ENCODE measurements at regions not wholly inside any gene's neighbourhood (a gene's known extent, or its start where the extent isn't known, plus 50 kb on each side); places are given as distances from the start of the nearest gene placed in this dataset.

DNA sequence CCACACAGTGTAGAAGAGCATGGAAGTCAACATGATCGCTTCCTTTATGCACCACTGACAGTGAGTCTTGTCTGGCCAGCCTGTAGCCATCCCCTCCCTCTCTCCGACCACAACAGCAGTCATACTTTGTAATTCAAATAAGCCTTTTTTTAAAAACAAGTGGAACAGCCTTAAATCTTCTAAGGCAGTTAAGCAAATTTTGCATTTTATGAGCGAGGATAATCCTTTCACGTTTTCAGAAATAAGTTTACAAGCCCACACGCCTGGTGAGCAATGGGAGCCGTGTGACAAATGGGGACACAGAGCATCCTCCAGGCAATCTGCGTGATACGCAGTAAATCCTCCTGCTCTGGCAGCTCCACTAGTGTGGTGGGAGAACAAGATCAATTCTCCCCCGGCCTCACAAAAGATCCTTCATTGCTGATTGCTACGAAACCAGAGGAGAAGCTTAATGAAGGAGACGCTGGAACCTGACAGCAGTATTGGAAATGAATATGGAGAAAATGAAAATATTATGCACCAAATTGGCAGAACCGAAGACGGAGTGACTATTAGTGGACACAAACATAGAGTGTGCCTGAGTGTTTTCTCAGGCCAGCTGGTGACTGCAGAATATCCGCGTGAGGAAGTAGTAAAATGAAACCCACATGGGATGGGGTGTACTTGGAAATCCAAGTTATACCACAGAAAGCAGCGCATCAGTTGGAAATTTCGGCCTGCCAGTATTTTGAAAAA, 104.2 kb upstream of the CDCA7L start:
- H2BK20ac ChIP-seq (ENCODE audit: low read depth, low read length, poor library complexity, severe bottlenecking), result no peak overlapping the region
- H3K4me1 Mint-ChIP-seq, result peaks cover 31 to 33% of the 10 kb centered on the region in 2 experiments
- no peak overlapping the region for H4K8ac ChIP-seq (replicated peaks; ENCODE audit: insufficient read length, low read depth, low read length)
- H3K9me3 ChIP-seq (ENCODE audit: control insufficient read depth, low read depth, low read length), result no peaks in the 10 kb centered on the region
- H2BK120ac ChIP-seq (ENCODE audit: low read depth, low read length, poor library complexity, severe bottlenecking), result no peak overlapping the region
- H4K91ac ChIP-seq (ENCODE audit: insufficient read length, low read depth, low read length), result no peak overlapping the region
- no peak overlapping the region for H3K18ac ChIP-seq (ENCODE audit: insufficient read length, low read depth, low read length)
- no peak overlapping the region for H2AFZ ChIP-seq (ENCODE audit: low read length)
- H3K36me3 Mint-ChIP-seq (ENCODE audit: insufficient read depth in 1 of 3, low read depth in 3 of 3), result peaks cover 0 to 12% (median 4%) of the 10 kb centered on the region in 3 experiments; a peak in 2 of 7 replicates
- H3K9ac ChIP-seq (ENCODE audit: extremely low read depth, insufficient read length, low read length), result no peak overlapping the region
- H3K4me1 ChIP-seq (ENCODE audit: insufficient read depth, low read length), result peaks cover 2% of the 10 kb centered on the region; the same call in 1 of the 2 replicates
- H2AK5ac ChIP-seq (ENCODE audit: insufficient read length, low read length), result no peak overlapping the region
- DNase-seq, result no peak
- peaks cover 5 to 6% of the 10 kb centered on the region in 2 experiments; a peak in 4 of 5 replicates for H3K9me3 Mint-ChIP-seq
- no peak overlapping the region for H2BK12ac ChIP-seq (ENCODE audit: insufficient read length, low read depth, low read length)
- TF ChIP-seq, protein P1, sequence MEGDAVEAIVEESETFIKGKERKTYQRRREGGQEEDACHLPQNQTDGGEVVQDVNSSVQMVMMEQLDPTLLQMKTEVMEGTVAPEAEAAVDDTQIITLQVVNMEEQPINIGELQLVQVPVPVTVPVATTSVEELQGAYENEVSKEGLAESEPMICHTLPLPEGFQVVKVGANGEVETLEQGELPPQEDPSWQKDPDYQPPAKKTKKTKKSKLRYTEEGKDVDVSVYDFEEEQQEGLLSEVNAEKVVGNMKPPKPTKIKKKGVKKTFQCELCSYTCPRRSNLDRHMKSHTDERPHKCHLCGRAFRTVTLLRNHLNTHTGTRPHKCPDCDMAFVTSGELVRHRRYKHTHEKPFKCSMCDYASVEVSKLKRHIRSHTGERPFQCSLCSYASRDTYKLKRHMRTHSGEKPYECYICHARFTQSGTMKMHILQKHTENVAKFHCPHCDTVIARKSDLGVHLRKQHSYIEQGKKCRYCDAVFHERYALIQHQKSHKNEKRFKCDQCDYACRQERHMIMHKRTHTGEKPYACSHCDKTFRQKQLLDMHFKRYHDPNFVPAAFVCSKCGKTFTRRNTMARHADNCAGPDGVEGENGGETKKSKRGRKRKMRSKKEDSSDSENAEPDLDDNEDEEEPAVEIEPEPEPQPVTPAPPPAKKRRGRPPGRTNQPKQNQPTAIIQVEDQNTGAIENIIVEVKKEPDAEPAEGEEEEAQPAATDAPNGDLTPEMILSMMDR (conservative IDR thresholded peaks at IDR 0.05), result no peak
- H3K56ac ChIP-seq (ENCODE audit: insufficient read length, low read depth, low read length), result no peak overlapping the region
- no peak overlapping the region for H2BK15ac ChIP-seq (ENCODE audit: low read depth, low read length)
- no peak overlapping the region for H3K4me3 Mint-ChIP-seq
- no peak overlapping the region for H3K23ac ChIP-seq (ENCODE audit: insufficient read length, low read depth, low read length)
- H3K4me2 ChIP-seq (ENCODE audit: insufficient read depth, insufficient read length, low read length), result no peak overlapping the region
- no peaks in the 10 kb centered on the region; the same call in 1 of the 2 replicates for H3K27me3 Mint-ChIP-seq (ENCODE audit: low read depth)
- H2BK5ac ChIP-seq (ENCODE audit: insufficient read length, low read length), result no peak overlapping the region
- no peak overlapping the region for H4K5ac ChIP-seq (ENCODE audit: insufficient read length, low read depth, low read length)
- H3K79me2 ChIP-seq (ENCODE audit: insufficient read depth, low read length), result no peaks in the 10 kb centered on the region
- H3K23me2 ChIP-seq (ENCODE audit: insufficient read length, low read depth, low read length, poor library complexity, severe bottlenecking), result no peaks in the 10 kb centered on the region
- H3K27me3 ChIP-seq (ENCODE audit: insufficient read depth, low read length), result no peaks in the 10 kb centered on the region
- no peaks in the 10 kb centered on the region for H4K20me1 ChIP-seq (ENCODE audit: control insufficient read depth, insufficient read depth, insufficient read length)
- no peaks in the 10 kb centered on the region for H3K79me1 ChIP-seq (ENCODE audit: insufficient read depth, low read depth, low read length, poor library complexity, severe bottlenecking)
- H3K27ac Mint-ChIP-seq, result peak overlapping the region in 2 of 3 experiments; percentile 17 to 45; a peak in 2 of 7 replicates
- H3K27ac ChIP-seq (ENCODE audit: insufficient read length, low read depth, low read length), result no peak overlapping the region
- no peak overlapping the region for H3K14ac ChIP-seq (ENCODE audit: insufficient read depth, low read length)
- no peak overlapping the region for H3K4ac ChIP-seq (ENCODE audit: low read depth, low read length)
- WGBS (ENCODE audit: extremely low coverage, insufficient read length, low lambda C conversion rate), result no CpG with 5 or more reads among the region's 17 CpGs
- H3T11ph ChIP-seq (ENCODE audit: low read length), result no peak overlapping the region

Measured in H9 (cell line).